ENCODE measurements at regions not wholly inside any gene's neighbourhood (a gene's known extent, or its start where the extent isn't known, plus 50 kb on each side); places are given as distances from the start of the nearest gene placed in this dataset.

- Histone ChIP-seq H3K9me3 (ENCODE audit: control insufficient read depth, insufficient read depth, low read depth, low read length) (no peaks in the 10 kb centered on the region), H4K20me1 (ENCODE audit: control insufficient read depth, extremely low read depth, insufficient read depth, low read length) (no peaks in the 10 kb centered on the region), H2AFZ (ENCODE audit: low read length) (no peak overlapping the region), H3K4me2 (ENCODE audit: extremely low read depth, insufficient read depth, low read length) (no peak overlapping the region), H3K27me3 (ENCODE audit: control insufficient read depth, insufficient read depth, low read length) (no peaks in the 10 kb centered on the region), H3K79me2 (ENCODE audit: control insufficient read depth, insufficient read depth, low read length) (no peaks in the 10 kb centered on the region), H3K27ac (ENCODE audit: insufficient read depth, low read length) (no peak overlapping the region), H3K36me3 (ENCODE audit: control insufficient read depth, insufficient read depth, low read length) (no peaks in the 10 kb centered on the region), H3K4me3 (replicated peaks in 1 of 4; ENCODE audit: control extremely low read depth in 1 of 4, insufficient read depth in 1 of 4, low read depth in 3 of 4, low read length in 4 of 4) (no peak overlapping the region), H3K9ac (ENCODE audit: insufficient read depth, low read length) (no peak overlapping the region), H3K4me1 (ENCODE audit: control insufficient read depth, extremely low read depth, insufficient read depth, low read length) (no peaks in the 10 kb centered on the region)
- no peak for DNase-seq (ENCODE audit: low read depth in 2 of 2)
- TF ChIP-seq CTCF (conservative IDR thresholded peaks at IDR 0.05 in 1 of 2, IDR thresholded peaks at IDR 0.05 in 1 of 2; ENCODE audit: low read depth in 1 of 2, low read length in 2 of 2) (no peak), EZH2 (IDR thresholded peaks at IDR 0.05; ENCODE audit: low read length, missing control alignments) (no peak)
Observed at GRCh38 chr6:88262332-88262731, 96.2 kb upstream of the CNR1 start.

DNA sequence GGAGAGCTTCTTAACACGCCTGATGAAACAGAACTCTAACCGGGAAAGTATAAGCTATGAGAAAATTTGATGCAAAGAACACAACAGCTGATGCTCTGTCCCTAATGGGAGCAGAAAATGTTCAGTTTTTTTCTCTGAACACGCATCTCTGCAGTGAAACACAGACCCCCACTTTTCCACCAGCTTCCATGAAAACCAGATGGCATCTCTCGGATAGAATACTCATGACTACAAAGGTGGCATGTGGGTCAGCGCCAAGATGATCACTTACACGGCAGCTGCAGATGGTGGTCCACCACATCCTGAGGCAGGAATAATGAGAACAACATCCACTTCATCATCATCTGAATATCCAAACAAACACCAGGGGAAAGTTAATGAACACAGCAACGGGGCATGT lies 85.2 kb upstream of the CNR1 start:
- H3K4me1 ChIP-seq (ENCODE audit: control insufficient read depth, extremely low read depth, insufficient read depth, low read length), result no peaks in the 10 kb centered on the region
- no peaks in the 10 kb centered on the region for H3K79me2 ChIP-seq (ENCODE audit: control insufficient read depth, insufficient read depth, low read length)
- H3K4me3 ChIP-seq (replicated peaks in 1 of 4; ENCODE audit: control extremely low read depth in 1 of 4, insufficient read depth in 1 of 4, low read depth in 3 of 4, low read length in 4 of 4), result no peak overlapping the region
- H3K27me3 ChIP-seq (ENCODE audit: control insufficient read depth, insufficient read depth, low read length), result no peaks in the 10 kb centered on the region
- no peak overlapping the region for H3K4me2 ChIP-seq (ENCODE audit: extremely low read depth, insufficient read depth, low read length)
- no peaks in the 10 kb centered on the region for H3K9me3 ChIP-seq (ENCODE audit: control insufficient read depth, insufficient read depth, low read depth, low read length)
- no peak overlapping the region for H2AFZ ChIP-seq (ENCODE audit: low read length)
- TF ChIP-seq CTCF (conservative IDR thresholded peaks at IDR 0.05 in 1 of 2, IDR thresholded peaks at IDR 0.05 in 1 of 2; ENCODE audit: low read depth in 1 of 2, low read length in 2 of 2) (no peak), EZH2 (IDR thresholded peaks at IDR 0.05; ENCODE audit: low read length, missing control alignments) (no peak)
- H4K20me1 ChIP-seq (ENCODE audit: control insufficient read depth, extremely low read depth, insufficient read depth, low read length), result no peaks in the 10 kb centered on the region
- no peak overlapping the region for H3K27ac ChIP-seq (ENCODE audit: insufficient read depth, low read length)
- H3K9ac ChIP-seq (ENCODE audit: insufficient read depth, low read length), result no peak overlapping the region
- H3K36me3 ChIP-seq (ENCODE audit: control insufficient read depth, insufficient read depth, low read length), result no peaks in the 10 kb centered on the region
- DNase-seq (ENCODE audit: low read depth in 2 of 2), result no peak

- DNase-seq (ENCODE audit: low read depth in 2 of 2), result no peak
- Histone ChIP-seq H3K9me3 (ENCODE audit: control insufficient read depth, insufficient read depth, low read depth, low read length) (no peaks in the 10 kb centered on the region), H3K79me2 (ENCODE audit: control insufficient read depth, insufficient read depth, low read length) (no peaks in the 10 kb centered on the region), H3K27me3 (ENCODE audit: control insufficient read depth, insufficient read depth, low read length) (no peaks in the 10 kb centered on the region), H4K20me1 (ENCODE audit: control insufficient read depth, extremely low read depth, insufficient read depth, low read length) (no peaks in the 10 kb centered on the region), H3K27ac (ENCODE audit: insufficient read depth, low read length) (no peak overlapping the region), H3K4me2 (ENCODE audit: extremely low read depth, insufficient read depth, low read length) (no peak overlapping the region), H3K4me3 (replicated peaks in 1 of 4; ENCODE audit: control extremely low read depth in 1 of 4, insufficient read depth in 1 of 4, low read depth in 3 of 4, low read length in 4 of 4) (no peak overlapping the region), H2AFZ (ENCODE audit: low read length) (no peak overlapping the region), H3K4me1 (ENCODE audit: control insufficient read depth, extremely low read depth, insufficient read depth, low read length) (no peaks in the 10 kb centered on the region), H3K9ac (ENCODE audit: insufficient read depth, low read length) (no peak overlapping the region), H3K36me3 (ENCODE audit: control insufficient read depth, insufficient read depth, low read length) (no peaks in the 10 kb centered on the region)
- TF ChIP-seq CTCF (conservative IDR thresholded peaks at IDR 0.05 in 1 of 2, IDR thresholded peaks at IDR 0.05 in 1 of 2; ENCODE audit: low read depth in 1 of 2, low read length in 2 of 2) (no peak), EZH2 (IDR thresholded peaks at IDR 0.05; ENCODE audit: low read length, missing control alignments) (no peak)
Observed at GRCh38 chr6:88248709-88249321, 82.7 kb upstream of the CNR1 start.

Measured in fibroblast of lung (primary cell).